Activated naive CD4-positive, alpha-beta T cell treated with anti-CD3 and anti-CD28 coated beads, Interleukin-2, amount 50 U/mL, for 16 hours (primary cell): ENCODE measurements at regions not wholly inside any gene's neighbourhood (a gene's known extent, or its start where the extent isn't known, plus 50 kb on each side); places are given as distances from the start of the nearest gene placed in this dataset.

ENCODE experiments used
- DNase-seq: peaks from one replicate; pipeline ENCODE4 v3.0.0-alpha.2; 2020

DNA sequence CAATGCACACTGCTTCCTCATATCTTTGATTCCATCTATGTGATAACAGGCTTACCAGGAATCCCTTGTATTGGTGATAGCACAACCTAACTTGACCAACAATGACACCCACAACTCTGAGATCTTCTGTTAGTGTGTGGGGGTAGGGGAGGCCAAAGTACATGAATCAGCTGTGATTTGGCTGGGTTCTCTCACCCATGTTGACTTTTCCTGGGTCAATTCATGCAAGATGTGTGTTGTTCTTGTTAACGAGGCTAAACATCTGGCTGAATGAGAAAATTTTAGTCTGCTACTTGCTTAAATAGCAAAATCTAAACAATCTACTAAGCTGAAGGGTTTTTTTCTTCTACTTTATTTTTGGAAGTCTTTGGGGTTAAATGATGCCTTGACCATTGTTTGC lies 341.2 kb upstream of the SLC14A2 start:
- no peak for DNase-seq

DNA sequence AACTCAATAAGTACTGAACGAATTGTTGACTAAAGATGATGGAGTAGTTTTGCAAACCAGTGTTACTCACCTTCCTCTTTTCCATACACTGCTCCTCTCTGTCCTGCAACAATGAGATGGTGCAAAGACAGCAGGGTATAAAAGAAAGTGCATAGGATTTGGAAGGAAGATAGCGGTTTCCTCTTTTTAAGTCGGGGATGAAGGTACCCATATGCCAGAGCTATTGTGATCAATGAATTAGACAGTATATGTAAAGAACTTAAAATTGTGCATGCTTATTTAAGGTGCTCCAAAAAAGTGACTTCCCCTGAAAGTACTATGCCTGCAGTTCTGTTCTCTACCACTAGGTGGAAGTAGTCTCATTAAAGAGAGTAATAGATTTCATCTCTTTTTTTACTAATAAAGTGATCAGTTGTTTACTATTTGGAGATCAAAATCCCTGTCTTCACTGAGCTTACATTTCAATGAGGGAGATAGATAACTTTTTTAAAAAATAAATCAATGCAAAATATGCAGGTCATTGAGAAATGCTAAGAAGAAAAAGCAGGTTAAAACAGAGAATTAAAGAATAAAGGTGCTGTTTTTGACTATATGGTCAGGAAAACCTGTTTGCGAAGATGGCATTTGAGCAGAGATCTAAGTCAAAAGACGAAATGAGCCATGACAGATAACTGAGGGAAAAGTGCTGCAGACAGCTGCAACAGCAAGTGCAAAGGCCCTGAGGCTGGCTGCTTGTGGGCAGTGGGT lies 339.7 kb upstream of the SLC14A2 start:
- no peak for DNase-seq

DNA sequence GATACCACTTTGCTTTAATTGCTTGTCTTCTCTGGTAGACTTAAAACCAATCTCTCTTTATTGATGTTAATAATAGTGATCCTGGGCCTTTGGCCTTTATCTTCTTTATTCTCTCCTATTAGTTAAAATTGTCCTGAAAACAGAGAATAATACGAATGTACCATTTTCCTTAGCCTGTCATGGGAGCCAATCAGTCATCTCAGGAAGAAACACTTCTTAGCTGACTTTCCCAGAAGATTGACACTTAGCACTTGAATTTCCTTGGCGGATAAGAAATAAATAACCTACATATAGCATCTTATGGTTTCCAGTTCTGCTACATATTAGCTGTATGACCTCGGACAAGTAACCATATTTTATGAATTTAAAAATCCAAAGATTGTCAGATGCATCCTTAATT lies 338.4 kb upstream of the SLC14A2 start:
- no peak for DNase-seq

DNA sequence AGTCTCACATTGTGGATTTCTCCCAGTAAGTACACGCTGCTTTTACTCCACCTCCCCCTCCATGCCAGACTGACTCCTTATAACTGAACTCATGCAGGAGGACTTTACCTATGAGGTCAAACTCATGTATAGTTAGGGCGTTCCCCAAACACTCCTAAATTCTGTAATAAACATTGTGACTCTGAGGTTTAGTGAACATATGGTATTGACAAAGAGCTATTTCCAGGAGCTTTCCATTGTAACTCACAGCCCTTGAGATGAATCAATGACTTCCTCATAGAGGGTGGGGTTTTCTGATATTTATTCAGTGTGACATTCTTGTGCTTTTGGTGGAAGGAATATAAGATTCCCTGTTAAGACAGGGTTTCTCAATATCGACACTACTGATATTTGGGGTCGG lies 337.4 kb upstream of the SLC14A2 start:
- no peak for DNase-seq

DNA sequence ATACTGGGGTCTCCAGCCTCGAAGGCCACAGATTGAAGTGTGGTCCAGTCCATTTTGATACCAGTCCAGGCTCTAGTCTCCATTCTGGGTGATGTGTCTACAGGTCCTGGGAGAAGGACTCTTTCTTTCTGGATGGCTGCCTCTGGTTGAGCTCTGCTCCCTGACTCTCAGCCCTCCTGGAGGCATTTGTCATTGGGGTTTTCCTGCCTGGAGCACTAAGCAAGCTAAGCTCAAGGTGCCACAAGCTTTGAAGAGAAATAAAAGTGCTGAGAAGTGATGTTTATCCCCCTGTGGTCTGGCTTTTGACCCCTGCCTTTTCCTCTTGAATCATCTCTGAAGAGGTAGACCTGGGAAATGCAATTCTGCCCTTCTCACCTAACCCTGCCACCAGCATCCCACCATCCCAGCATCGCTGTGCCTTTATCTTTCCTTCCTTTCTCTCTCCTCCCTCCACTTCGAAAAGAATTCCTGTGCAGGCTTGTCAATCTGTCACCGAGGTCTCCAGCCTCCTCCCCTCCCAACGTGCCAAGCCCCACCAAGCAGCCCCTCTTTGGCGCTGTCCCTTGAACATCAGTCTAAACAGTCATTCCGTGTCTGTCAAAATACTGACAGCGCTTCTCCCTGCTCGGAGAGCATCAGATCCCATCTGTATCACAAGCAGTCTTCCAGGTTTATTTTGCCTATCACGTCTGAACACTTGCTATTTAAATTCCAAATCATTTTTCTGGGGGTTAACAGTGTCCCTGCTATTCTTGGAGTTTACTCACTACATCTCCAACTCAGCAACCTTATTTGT lies 334.6 kb upstream of the SLC14A2 start:
- no peak for DNase-seq

DNA sequence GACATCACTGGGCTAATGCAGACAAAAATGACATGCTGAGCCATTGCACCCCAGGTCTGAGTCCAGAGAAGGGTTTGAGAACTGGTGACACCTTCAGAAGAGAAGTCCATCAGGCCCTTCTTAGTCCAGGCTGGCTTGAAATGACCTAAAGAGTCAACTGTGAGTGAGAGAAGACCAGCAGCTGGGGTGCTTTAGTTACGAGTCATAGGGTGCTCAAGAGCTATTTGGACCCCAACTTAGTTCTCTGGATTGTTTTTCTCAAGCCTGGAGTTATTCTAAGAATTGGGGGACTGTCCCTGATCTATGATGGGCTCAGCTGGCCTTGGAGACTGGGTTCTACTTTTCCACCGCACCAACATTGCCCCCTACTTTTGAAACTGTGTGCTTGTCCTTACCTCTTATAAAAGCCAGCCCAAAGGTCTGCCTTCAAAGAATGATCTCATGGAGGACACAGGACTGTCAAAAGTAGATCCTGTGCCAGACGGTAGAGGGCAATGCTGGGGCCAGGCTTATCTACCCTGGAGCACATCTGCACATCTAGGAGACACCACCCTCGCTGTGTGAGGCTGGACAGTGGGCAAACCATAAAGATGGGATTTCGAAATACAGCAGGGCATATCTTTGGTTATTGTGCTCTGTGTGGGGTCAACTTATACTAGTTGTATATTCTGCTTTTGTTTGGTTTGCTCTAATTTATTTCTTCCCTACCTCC lies 333.0 kb upstream of the SLC14A2 start:
- no peak for DNase-seq

DNA sequence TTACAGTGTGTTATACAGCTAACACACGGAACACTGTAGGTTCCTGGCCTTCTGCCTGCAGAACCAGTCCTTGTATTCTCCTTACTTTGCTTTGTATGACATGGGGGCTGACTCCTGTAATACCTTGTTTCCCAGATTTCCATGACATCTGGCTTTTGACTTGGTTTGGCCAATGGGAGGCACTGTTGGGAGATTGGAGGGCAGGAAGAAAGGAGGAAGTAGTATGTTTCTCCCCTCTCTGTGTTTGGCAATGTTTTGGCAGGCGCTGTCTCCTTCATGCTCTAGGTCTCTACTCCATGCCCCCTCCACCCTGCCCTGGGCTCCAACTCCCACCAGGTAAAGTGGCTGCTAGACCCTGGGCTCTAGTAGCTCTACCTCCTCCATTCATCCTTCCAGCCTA lies 331.1 kb upstream of the SLC14A2 start:
- DNase-seq = no peak

DNA sequence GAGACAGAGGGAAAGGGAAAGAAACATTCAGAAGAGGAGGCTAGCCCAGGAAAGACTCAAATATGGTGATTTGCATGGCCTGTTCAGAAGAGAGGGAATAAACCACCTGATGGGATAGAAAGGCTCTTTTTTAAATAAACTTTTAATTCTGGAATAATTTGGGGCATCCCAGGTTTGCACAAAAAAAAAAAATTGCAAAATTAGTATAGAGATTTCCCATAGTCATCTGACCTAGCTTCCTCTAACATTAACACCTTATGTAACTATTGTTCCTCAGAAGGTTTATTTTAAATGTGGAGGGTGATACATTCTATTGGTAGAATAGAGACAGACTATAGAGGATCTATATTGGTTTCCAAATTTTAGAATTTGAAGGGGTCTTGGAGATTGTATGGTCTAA lies 330.4 kb upstream of the SLC14A2 start:
- no peak for DNase-seq

DNA sequence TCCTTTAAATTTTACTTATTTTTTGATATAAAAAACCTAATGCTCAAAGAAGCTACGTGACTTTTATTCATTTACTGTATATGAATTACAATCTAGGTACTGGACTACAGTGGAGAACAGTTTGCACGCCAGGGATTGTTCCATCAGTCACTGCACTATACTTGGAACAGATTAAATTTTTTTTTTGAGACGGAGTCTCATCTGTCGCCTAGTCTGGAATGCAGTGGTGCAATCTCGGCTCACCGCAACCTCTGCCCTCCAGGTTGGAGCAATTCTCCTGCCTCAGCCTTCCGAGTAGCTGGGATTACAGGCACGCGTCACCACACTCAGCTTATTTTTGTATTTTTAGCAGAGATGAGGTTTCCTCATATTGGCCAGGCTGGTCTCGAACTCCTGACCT lies 330.0 kb upstream of the SLC14A2 start:
- DNase-seq = no peak

DNA sequence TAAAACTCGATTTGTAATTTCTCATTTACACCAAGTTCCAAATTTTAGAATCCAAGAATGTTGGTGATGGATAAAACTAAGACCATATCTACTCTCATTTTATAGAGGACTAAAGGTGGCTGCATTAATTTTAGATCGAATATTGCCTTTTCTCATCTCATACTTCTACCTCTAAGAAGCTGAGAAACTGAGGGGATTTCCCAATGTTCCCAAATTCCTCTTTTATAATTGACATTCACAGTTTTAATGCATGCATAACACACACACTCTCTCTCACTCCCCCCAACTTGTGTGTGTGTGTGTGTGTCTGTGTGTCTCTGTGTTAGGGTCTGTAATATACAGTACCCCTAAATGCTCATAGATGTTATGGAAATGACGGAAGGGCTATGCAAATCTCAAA lies 328.8 kb upstream of the SLC14A2 start:
- no peak for DNase-seq

DNA sequence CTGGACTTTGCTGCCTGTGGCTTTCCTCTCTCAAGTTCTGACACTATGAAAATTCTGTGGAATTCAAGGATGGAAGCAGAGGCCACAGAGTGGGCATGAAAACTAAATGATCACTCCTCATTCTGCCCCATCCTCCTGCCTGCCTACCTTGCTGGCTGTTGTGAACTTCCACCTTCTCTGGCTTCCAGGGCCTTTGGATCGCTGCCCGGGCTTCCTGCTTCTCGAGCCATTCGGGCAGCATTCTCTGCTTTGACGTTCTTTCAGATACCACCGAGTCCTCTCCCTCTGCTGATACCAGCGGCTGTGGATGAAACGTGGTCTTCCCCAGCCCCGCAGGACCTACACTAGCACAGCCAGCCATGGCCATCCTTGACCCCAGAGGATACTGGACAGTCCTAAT lies 327.7 kb upstream of the SLC14A2 start:
- DNase-seq = no peak

DNA sequence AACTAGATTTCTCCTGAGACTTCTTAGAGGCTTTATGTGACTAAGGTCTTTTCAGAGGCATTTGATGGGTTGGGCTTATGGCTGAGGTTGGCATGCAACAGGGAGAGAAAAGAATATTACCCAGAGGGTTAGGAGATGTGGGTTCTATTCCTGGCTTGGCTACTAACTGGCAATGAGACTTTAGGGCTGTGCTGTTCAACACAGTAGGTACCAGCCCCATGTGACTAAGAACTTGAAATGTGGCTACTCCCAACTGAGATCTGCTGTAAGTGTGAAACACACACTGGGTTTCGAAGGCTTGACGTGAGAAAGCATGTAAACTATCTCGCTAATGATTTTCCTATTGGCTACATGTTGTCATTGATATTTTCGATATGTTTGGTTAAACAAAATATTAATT lies 324.9 kb upstream of the SLC14A2 start:
- no peak for DNase-seq

DNA sequence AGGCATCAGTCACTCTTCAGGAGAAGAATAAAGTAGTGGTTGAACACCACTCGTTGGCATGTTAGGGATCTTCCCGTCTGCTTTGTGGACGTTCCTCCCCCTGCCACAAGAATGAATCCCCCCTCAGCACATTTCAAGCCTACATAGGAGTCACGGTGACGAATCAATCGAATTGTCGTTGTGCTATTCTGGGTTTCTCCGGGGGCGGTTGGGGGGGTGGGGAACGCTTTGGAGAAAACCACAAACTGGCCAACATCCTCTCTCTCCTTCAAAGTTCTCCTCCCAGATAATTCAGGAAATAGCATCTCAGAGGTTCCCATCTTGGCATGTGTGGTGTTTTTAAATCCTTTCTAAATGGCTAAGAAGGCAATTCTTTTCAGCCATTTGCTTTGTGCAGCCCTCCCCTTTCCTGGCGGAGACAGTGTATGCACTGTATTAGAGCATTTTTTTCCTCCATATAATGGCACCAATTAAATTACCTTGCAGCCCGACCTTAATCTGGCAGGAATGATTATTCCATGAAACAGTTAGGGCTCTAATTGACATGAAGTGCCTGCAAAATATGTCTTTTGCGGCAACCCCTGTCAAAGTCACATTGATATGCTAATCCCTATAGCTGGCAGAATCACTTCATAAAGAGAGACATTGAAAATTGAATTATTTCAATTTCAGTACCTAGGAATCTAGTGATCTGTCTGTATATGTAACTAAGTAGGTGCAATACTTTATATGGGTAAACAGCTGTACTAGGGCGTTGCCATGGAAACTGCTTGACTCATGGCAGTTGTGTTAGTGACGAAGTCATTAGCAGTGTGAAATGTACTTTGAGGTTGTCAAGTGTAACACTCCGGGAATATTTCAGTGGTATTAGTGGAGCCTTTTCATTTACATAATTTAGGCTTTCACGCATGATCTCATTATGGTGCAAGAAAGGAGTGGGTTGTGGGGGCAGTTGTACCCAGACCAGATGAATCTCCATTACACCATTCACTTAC lies 323.4 kb upstream of the SLC14A2 start:
- no peak for DNase-seq

DNA sequence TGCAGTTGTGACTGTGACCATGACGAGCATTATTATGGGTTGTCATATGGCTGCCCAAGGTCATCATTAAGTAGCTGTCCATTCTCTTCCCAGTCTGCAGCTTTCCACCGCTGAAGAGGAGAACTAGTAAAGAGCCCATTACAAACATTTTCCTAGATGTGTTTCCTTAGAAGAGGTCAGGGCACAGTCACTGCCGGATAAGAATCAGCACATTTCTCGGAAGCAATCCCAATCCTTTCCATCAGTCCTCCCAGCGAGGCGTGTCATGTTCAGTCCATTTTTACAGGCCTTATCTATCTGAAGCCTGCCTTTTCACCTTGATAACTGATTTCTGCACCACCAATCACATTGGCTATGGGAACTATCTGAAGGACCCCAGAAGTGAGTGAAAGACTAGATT lies 319.9 kb upstream of the SLC14A2 start:
- no peak for DNase-seq

DNA sequence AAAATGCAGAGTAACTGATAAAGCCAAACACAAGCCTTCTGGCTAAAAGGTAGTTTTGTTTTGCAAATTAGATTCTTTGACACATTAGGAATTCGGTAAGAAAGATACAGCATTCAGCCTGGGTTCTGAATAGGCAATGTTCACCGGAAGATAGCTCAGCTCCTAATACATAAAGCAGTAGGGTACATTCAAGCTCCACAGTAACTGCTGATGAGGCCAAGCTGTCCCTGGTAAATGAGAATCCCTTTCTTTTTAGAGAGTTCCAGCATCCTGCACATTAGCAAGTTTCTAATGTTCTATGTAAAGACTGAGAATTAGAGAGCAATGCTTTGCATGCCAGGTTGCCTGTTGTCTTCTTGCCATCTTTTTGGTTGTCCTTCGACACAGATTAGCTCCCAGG lies 316.3 kb upstream of the SLC14A2 start:
- DNase-seq = no peak

DNA sequence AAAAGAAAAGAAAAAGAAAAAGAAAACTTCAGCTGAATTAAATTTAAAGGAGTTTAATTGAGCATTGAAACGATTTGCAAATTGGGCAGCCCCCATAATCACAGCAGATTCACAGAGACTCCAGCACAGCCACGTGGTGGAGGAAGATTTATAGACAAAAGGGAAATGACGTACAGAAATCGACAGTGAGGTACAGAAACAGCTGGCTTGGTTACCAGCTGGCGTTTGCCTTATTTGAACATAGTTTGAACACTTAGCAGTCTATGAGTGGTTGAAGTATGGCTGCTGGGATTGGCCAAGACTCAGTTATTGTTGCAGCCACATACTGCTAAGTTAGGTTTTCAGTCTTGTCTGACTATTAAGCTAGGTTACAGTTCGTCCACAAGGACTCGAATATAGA lies 312.2 kb upstream of the SLC14A2 start:
- no peak for DNase-seq

DNA sequence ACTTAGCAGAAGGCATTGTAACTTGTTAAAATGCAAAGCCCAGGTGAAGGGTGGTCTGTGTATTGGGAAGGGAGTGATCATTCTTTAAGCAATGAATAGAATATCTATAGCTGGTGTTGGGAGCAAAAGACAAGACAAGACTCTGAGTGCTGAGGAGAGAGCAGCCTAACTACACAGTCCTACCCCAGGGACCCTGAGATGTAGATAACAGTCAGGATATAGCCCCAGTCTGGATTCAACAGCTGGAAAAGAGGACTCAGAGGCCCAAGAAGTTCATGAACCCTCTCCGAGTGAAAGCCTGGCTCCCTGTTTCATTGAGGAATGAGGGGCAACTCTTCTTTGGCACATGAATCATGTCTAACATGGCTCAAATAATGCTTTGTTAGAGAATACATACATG lies 310.7 kb upstream of the SLC14A2 start:
- no peak for DNase-seq

DNA sequence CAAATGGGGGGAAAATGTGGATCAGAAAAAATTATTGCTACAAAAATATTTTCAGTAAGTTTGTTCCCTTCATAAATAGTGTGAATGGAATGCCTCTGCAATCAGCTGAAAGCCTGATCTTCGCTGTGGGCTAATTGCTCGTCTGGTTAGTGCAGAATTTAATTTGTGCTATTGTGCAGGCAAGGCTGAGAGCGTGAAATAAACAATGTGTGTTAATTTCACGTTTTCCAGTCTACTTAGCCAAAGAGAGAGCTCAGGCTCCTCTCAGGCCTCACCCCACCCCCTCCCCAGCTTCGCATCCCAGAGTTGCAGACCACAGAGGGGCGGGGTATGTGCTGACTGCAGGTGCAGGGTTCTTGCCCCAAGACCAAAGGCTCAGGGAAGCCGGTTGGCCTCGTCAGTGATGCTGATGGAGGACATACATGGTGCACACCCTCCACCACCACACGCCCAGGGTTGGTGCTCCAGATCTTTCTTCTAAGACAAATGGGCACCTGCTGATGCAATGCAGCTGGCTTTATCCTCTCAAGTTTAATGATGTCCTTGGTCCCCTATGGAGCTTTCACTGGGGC lies 302.6 kb upstream of the SLC14A2 start:
- DNase-seq = no peak

DNA sequence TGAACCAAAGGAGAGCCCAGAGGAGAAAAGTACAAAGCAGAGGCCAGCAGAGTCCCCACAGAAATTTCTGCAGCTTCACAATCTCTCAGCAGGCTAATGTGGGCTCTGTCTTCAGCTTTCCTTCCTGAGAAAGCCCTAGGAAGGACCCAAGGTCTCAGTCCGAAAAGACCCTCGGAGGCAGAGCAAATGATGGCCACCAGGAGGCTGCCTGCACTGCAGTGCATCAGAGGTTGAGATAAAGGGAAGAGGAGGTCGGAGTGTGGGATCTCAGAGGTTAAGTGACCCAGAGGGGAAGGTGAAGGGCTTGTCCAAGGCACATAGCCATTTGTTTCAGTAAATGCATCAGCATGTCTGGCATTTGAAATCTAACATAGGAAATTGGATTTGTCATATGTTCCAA lies 299.1 kb upstream of the SLC14A2 start:
- no peak for DNase-seq

DNA sequence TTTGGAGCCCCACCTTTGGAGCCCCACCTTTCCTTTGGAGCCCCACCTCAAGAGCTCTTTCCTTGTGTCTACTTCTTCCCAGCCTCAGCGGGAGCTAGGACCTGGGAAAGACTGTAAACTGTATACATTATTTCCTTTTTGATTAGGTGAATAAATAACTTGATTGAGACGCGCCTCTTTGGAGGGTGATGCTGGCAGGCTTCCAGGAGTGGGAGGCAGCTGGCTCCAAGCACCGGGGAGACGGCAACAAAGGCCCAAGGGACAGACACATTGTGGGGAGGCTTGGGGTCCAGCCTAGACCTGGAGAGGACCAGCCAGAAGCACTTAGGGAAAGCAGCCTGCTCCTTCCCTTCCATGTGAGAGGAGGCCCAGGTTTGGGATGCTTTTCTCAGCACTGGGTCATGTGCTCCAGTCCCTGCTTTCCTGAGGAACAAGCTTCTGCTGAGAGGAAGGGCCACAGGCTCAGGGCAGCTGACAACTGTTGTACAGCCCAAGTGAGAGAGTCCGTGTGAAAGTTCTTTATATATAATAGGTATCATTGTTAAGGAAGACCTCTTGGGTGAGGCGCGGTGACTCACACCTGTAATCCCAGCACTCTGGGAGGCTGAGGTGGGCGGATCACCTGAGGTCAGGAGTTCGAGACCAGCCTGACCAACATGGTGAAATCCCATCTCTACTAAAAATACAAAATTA lies 297.2 kb upstream of the SLC14A2 start:
- no peak for DNase-seq

DNA sequence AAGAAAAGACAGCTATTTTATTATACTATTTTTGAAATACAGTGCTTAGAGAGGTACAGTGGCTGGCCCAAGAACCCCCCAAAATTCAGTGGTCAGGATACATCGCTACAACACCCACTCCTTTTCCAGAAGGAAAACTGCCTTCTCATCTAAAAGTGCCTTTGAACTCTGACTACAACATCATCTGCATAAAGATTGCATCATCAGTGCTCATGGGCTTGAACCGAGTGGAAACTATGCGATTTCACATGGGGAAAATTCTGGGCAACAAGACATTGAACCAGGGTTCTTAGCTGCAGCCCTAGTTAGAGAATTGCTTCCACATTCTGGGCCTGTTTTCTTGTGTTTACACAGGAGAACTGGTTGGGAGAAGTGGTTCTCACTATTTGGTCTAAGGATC lies 294.6 kb upstream of the SLC14A2 start:
- DNase-seq = no peak

DNA sequence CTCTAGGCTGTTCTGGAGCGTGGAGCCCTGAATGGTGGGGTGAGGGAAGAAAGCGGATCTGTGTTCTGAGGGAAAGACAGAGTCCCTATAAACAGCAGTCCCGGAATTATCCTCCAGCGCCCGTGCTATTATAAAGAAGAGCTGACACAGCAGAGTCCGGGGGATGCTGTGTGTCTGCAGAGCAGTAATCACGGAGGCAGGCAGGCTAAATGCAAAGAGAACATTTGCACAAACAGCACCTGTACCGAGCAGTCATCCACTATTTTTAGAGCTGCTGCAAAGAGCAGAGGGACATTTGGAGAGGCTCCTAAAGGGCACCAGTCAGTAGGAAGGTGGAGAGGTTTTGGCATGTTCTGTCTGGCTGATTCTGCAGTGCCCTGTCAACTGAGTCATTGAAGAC lies 293.8 kb upstream of the SLC14A2 start:
- DNase-seq = no peak
